Erythroblast (primary cell): ENCODE measurements at regions not wholly inside any gene's neighbourhood (a gene's known extent, or its start where the extent isn't known, plus 50 kb on each side); places are given as distances from the start of the nearest gene placed in this dataset.

Experiments used
- GATA1 ChIP-seq: IDR thresholded peaks from 2 replicates; pipeline ENCODE4 v1.6.1; 2011; ENCODE audit warnings: low read depth, mild to moderate bottlenecking, control low read depth, low read length, moderate library complexity
- POLR2A ChIP-seq: IDR thresholded peaks from 2 replicates; pipeline ENCODE4 v1.6.1; 2011; ENCODE audit warnings: mild to moderate bottlenecking, low read length

DNA sequence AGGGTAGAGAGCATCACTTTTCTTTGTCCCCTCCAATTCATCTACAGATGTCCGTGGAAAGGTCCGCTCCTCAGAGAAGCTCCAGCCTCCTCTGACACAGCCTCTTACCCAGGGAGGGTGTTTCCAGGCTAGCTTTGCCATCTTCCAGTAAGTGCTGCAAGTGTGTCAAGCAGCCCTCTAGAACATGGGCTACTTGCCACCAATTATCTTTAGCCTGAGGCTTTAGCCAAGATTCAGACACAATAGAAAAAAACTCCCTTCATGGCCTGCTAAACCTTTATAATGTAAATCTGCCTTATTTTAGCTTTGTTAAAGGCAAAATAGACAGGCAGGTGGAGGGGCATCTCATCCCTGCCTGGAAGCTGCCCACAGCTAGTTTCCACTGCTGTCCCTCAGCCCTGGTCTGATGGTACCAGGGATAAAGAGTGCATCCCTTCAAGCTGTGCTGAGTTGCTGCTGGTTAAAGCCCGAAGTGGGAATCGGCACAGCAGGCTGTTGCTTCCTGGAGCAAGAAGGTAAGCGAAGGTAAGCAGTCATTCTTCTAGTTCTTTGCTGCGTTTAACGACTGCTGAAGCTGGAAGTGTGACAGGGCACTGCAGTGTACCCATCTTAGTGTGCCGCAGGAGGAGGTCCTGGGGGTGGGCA, 190.1 kb upstream of the E2F8 start:
- no peak for TF ChIP-seq POLR2A
- TF ChIP-seq GATA1: no peak
